ENCODE measurements at regions not wholly inside any gene's neighbourhood (a gene's known extent, or its start where the extent isn't known, plus 50 kb on each side); places are given as distances from the start of the nearest gene placed in this dataset.

- no peak for TF ChIP-seq CTCF (conservative IDR thresholded peaks at IDR 0.05)
- H3K27ac ChIP-seq, result no peak overlapping the region
Measured at GRCh38 chr21:25107708-25108107, 499.6 kb downstream of the MRPL39 start.

DNA sequence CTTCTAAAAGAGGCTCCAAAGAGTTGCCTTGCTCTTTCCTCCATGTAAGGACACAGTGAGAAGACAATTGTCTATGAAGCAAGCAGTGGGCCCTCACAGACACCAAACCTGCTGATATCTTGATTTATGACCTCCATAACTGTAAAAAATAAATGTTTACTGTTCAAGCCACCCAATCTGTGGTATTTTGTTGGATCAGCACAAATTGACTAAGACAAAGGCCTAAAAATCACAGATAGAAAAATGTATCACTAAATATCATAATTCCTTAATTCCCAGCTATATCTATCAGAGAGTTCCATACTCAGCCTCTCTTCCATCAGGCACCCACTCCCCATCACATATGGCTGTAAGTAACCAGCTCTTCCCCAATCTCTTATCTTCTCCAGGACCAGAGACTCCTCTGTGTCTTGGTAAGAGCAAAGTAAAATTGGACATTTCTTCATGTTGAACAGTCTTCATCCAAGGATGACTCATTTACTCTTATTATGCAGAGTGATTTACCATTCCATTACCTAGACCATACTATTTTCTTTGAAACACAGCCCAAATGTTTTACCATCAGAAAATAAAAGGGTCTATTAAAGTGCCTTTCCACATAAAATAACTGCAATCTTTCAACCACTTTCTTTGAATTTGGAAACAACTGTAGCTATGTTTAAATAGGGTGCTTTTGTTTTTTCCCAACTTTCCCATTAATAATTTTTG is 503.6 kb downstream of the MRPL39 start:
- no peak overlapping the region for H3K27ac ChIP-seq
- TF ChIP-seq CTCF (conservative IDR thresholded peaks at IDR 0.05), result no peak

- no peak for TF ChIP-seq CTCF (conservative IDR thresholded peaks at IDR 0.05)
- no peak overlapping the region for H3K27ac ChIP-seq
Measured at GRCh38 chr21:25097648-25098047, 509.6 kb downstream of the MRPL39 start.

DNA sequence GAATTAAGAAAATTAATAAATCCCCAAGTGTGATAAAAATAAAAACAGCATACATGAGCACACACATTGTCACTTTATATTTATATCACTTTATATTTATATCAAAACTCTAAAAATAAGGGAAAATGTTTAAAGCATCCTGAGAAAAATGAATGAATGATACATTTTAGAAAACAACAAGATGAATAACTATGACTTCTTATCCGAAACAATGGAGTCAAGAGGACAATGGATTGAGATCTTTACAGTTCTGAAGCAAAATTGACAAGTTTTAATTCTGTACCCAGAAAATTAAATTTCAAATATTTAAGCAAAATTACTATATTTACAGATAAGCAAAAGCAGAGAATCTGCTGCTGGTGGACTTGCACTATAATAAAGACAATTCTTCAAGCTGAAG is 512.6 kb downstream of the MRPL39 start:
- TF ChIP-seq CTCF (conservative IDR thresholded peaks at IDR 0.05), result no peak
- no peak overlapping the region for H3K27ac ChIP-seq

- TF ChIP-seq CTCF (conservative IDR thresholded peaks at IDR 0.05), result no peak
Measured at GRCh38 chr21:25092441-25093011, 514.8 kb downstream of the MRPL39 start.

GRCh38 chr21:25081096-25081495 is 526.2 kb downstream of the MRPL39 start:
- TF ChIP-seq CTCF (conservative IDR thresholded peaks at IDR 0.05), result no peak
- H3K27ac ChIP-seq, result no peak overlapping the region

More at GRCh38 chr21:25092441-25093011, 514.8 kb downstream of the MRPL39 start:
- no peak overlapping the region for H3K27ac ChIP-seq

DNA sequence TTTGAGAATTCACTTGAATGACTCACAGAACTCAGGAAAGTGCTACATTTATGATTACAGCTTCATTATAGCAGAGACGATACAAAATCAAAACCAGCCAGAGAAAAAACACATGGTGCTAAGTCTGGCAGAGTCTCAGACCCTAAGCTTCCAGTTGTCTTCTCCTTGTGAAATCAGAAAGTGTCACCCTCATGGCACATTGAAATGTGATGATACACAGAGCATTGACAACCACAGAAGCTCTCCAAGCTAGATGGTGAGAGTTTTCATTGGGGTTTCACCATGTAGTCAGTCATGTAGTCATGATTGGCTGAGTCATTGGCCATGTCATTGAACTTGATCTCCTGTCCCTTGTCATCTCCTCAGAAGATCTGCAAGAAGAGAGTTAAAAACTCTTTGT is 526.6 kb downstream of the MRPL39 start:
- TF ChIP-seq CTCF (conservative IDR thresholded peaks at IDR 0.05), result no peak
- no peak overlapping the region for H3K27ac ChIP-seq

Measured in VCaP (cell line).